ENCODE measurements at regions not wholly inside any gene's neighbourhood (a gene's known extent, or its start where the extent isn't known, plus 50 kb on each side); places are given as distances from the start of the nearest gene placed in this dataset.

DNA sequence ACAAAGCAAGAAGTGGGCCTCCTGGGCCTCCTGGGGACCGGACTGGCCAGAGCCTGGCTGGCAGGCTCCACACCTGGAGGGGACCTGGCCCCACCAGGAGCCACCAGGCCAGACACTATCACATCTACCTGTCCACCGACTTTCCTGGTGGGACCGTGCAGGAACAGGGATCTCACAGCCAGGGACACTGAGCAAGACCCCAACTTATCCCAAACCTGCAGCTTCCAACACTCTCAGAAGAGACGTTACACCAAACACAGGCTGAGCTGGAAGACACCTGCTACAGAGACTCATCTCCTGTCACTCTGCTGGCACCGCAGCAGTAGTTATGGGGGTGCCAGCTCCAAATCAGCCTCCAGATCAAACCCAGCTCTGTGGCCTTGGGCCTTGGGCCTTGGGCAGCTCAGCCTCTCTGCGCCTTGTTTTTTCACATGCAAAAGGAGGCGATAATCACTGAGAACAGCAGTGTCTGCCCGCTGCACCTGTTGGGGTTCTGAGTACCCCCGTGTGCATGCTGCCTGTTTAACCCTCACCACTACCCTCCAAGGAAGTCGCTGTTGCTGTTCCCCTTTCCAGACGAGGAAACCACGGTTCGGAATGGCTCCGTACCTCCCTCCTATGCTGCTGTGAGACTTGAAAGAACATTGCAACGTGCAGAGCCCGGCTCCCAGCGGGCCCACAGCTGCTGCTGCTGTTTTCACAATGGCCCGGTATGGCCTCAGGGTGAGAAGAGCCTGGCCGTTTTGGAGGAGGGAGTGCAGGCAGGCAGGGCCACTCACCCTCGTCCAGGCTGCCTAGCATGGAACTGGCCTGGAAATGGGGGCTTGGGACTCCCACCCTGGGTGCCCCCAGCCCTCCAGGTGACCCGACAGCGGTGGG is 69.6 kb downstream of the ADRA2C start:
- no peak overlapping the region for H3K4me3 ChIP-seq (ENCODE audit: low read depth, low read length)
- TF ChIP-seq, protein P1, sequence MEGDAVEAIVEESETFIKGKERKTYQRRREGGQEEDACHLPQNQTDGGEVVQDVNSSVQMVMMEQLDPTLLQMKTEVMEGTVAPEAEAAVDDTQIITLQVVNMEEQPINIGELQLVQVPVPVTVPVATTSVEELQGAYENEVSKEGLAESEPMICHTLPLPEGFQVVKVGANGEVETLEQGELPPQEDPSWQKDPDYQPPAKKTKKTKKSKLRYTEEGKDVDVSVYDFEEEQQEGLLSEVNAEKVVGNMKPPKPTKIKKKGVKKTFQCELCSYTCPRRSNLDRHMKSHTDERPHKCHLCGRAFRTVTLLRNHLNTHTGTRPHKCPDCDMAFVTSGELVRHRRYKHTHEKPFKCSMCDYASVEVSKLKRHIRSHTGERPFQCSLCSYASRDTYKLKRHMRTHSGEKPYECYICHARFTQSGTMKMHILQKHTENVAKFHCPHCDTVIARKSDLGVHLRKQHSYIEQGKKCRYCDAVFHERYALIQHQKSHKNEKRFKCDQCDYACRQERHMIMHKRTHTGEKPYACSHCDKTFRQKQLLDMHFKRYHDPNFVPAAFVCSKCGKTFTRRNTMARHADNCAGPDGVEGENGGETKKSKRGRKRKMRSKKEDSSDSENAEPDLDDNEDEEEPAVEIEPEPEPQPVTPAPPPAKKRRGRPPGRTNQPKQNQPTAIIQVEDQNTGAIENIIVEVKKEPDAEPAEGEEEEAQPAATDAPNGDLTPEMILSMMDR (IDR thresholded peaks at IDR 0.05; ENCODE audit: low read depth, low read length): no peak
- TF ChIP-seq, protein P2, sequence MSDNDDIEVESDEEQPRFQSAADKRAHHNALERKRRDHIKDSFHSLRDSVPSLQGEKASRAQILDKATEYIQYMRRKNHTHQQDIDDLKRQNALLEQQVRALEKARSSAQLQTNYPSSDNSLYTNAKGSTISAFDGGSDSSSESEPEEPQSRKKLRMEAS (IDR thresholded peaks at IDR 0.05; ENCODE audit: low read depth, low read length): no peak
- TF ChIP-seq MYC (IDR thresholded peaks at IDR 0.05; ENCODE audit: low read depth, low read length): no peak
- no peak for TF ChIP-seq POLR2A (IDR thresholded peaks at IDR 0.05; ENCODE audit: extremely low read depth, insufficient read length)
- peak; percentile 21 for DNase-seq (ENCODE audit: low read depth)

DNA sequence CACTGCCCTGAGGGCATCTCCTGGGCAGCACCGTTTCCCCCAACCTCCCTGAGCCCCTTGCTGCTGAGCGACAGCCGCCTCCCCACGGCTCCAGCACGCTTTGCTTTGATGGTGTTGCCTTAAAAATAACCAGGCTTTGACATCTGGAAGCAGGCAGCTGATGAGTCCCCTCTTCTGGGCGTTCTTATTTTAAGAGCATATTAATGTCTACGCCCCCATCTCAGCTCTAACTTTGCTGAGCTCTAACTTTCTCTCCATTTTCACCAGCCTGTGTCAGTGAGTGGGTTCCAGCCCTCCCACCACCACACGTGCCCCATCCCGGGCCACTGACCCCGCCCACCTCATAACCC is 70.2 kb downstream of the ADRA2C start:
- TF ChIP-seq, protein P1 (IDR thresholded peaks at IDR 0.05; ENCODE audit: low read depth, low read length): no peak
- TF ChIP-seq MYC (IDR thresholded peaks at IDR 0.05; ENCODE audit: low read depth, low read length): no peak
- TF ChIP-seq, protein P2 (IDR thresholded peaks at IDR 0.05; ENCODE audit: low read depth, low read length): no peak
- TF ChIP-seq POLR2A (IDR thresholded peaks at IDR 0.05; ENCODE audit: extremely low read depth, insufficient read length): no peak
- no peak for DNase-seq (ENCODE audit: low read depth)
- H3K4me3 ChIP-seq (ENCODE audit: low read depth, low read length): no peak overlapping the region

DNA sequence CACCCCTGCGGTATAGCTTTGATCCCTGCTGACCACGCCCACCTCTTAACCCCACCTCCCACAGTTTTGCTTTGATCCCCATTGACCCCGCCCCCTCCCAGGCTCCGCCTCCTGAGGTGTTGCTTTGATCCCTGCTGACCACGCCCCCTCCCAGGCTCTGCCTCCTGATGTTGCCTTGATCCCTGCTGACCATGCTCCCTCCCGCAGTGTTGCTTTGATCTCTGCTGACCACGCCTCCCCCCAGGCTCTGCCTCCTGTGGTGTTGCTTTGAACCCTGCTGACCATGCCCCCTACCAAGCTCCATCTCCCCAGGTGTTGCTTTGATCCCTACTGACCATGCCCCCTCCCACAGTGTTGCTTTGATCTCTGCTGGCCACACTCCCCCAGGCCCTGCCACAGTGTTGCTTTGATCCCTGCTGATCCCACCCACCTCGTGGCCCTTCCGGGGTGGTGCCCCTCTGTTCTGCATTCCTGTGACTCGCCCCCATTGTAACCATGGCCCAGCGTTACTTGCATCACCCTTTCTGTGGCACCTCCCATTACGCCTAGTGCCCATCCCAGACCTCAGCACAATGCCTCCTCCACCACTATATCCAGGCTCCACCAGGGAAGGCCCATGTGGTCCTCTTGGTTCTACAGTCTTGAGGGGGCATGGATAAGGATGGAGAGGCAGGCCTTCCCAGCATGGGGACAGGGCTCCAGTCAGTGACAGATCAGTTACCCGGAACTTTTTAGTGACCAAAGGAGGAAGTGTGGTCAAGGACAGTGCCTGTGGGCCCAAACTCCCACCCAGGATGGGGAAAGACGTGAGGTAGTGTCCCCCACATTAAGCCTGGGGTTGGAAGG is 70.8 kb downstream of the ADRA2C start:
- peak; percentile 38 for DNase-seq (ENCODE audit: low read depth)
- TF ChIP-seq, protein P2 (IDR thresholded peaks at IDR 0.05; ENCODE audit: low read depth, low read length): no peak
- no peak overlapping the region for H3K4me3 ChIP-seq (ENCODE audit: low read depth, low read length)

DNA sequence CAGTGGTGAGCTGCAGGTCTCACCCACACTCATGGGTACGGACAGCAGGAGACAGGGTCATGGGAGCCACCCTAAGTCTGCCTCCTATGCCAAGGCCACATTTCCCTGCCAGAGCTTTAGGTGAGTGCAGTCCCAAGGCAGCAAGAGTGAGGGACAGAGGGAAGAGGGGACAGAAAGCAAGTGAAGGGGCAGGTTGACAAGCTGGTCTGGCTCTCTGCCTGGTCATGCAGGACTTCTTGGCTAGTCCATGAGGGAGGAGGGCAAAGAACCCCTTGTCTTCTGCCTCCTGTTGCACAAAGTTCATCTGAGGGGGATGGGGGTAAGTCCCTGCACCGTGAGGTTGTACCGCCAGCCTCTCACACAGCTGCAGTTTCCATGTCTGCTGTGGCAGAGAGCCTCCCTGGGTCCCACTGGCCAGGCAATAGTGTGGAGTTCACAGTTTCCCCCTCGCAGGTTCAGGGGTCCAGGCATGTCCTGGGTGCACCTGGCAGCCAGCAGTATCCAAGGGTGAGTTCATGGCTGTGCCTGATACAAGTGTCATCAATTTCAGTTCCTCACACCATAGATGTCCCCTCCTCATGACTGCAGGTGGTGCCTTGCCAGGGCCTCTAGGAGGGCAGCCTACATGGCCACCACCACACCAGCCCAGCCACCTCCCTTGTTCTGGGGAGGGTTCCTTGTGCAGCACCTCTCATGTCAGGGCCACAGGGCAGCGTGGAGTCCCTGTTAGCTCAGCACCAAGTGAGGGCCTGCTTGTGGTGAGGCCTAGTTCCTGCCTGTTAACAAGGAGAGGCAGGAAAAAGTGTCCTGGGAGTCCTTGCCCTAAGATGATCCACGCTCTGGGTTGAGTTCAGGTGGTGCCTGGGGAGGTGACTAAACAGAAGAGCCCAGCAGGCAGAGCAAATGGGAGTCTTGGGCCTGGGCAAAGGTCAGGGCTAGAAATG is 72.5 kb downstream of the ADRA2C start:
- H3K4me3 ChIP-seq (ENCODE audit: low read depth, low read length): no peak overlapping the region
- no peak for DNase-seq (ENCODE audit: low read depth)
- TF ChIP-seq, protein P1 (IDR thresholded peaks at IDR 0.05; ENCODE audit: low read depth, low read length): no peak
- TF ChIP-seq, protein P2 (IDR thresholded peaks at IDR 0.05; ENCODE audit: low read depth, low read length): no peak
- no peak for TF ChIP-seq MYC (IDR thresholded peaks at IDR 0.05; ENCODE audit: low read depth, low read length)
- TF ChIP-seq POLR2A (IDR thresholded peaks at IDR 0.05; ENCODE audit: extremely low read depth, insufficient read length): no peak

DNA sequence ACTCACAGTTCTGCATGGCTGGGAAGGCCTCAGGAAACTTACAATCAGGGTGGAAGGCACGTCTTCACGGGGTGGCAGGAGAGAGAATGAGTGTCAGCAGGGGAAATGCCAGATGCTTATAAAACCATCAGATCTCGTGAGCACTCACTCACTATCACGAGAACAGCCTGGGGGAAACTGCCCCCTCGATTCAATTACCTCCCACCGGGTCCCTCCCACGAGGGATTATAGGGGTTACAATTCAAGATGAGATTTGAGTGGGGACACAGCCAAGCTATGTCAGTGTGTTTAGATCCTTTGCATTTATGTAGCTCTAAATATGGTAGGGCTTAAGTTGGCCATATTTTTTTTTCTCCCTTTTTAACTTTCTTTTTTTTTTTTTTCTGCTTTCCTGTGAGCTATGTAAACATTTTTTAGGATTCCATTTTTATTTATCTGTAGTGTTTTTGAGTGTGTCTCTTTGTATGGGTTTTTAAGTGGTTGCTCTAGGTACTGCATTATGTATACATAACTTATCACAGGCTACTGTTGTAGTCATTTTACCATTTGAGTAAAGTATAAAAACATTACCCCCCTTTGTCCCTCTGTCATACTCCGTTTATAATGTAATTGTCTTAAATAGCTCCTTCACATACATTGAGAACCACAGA is 79.0 kb downstream of the ADRA2C start:
- DNase-seq (ENCODE audit: low read depth): no peak
- TF ChIP-seq, protein P2 (IDR thresholded peaks at IDR 0.05; ENCODE audit: low read depth, low read length): no peak
- no peak for TF ChIP-seq MYC (IDR thresholded peaks at IDR 0.05; ENCODE audit: low read depth, low read length)
- TF ChIP-seq, protein P1 (IDR thresholded peaks at IDR 0.05; ENCODE audit: low read depth, low read length): no peak
- no peak for TF ChIP-seq POLR2A (IDR thresholded peaks at IDR 0.05; ENCODE audit: extremely low read depth, insufficient read length)
- no peak overlapping the region for H3K4me3 ChIP-seq (ENCODE audit: low read depth, low read length)

All from NB4 (cell line).